T-helper 2 cell treated with Interferon-gamma antibody and Interleukin-4, amounts not matched to agents 5 μg/mL and 100 μg/mL, for 36 hours (primary cell): ENCODE measurements at regions not wholly inside any gene's neighbourhood (a gene's known extent, or its start where the extent isn't known, plus 50 kb on each side); places are given as distances from the start of the nearest gene placed in this dataset.
"Not testable (repeated sequence)": the region's sequence is repeated elsewhere in the genome, so short reads cannot be mapped to it uniquely, and the experiment has no call there.

Experiments used
- DNase-seq: peaks from one replicate; pipeline ENCODE4 v3.0.0; 2021; ENCODE audit warnings: low spot score
- H3K27ac Mint-ChIP-seq: one replicate; pipeline ENCODE4 v1.8.0; 2021; ENCODE audit warnings: mild to moderate bottlenecking, mixed read lengths
- H3K27me3 Mint-ChIP-seq: one replicate; pipeline ENCODE4 v1.8.0; 2021; ENCODE audit warnings: low read depth, mixed read lengths
- H3K36me3 Mint-ChIP-seq: one replicate; pipeline ENCODE4 v1.8.0; 2021; ENCODE audit warnings: low read depth, mixed read lengths
- H3K4me1 Mint-ChIP-seq: one replicate; pipeline ENCODE4 v1.8.0; 2021; ENCODE audit warnings: low read depth, mixed read lengths
- H3K4me3 Mint-ChIP-seq: one replicate; pipeline ENCODE4 v1.8.0; 2022; ENCODE audit warnings: mild to moderate bottlenecking, moderate library complexity, mixed read lengths
- H3K9me3 Mint-ChIP-seq: one replicate; pipeline ENCODE4 v1.8.0; 2021; ENCODE audit warnings: mixed read lengths

DNA sequence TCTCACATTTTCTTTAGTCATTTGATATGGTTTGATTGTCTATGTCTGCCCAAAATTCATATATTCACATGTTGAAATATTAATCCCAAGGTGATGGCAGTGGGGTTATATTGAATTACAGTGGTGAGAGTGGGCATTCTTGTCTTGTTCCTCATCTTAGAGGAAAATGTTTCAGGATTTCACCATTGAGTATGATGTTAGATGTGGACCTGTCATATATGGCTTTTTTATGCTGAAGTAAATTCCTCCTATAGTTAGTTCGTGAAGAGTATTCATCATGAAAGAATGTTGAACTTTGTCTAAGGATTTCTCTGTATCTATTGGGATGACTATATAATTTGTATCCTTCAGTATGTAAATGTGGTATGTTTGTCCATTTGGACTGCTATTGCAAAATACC, 512.3 kb upstream of the EPHA5 start:
- Mint-ChIP-seq H3K4me3 (no peak overlapping the region), H3K9me3 (peaks cover 9% of the 10 kb centered on the region), H3K36me3 (no peaks in the 10 kb centered on the region), H3K27me3 (no peaks in the 10 kb centered on the region), H3K27ac (no peak overlapping the region), H3K4me1 (no peaks in the 10 kb centered on the region)
- DNase-seq: no peak

DNA sequence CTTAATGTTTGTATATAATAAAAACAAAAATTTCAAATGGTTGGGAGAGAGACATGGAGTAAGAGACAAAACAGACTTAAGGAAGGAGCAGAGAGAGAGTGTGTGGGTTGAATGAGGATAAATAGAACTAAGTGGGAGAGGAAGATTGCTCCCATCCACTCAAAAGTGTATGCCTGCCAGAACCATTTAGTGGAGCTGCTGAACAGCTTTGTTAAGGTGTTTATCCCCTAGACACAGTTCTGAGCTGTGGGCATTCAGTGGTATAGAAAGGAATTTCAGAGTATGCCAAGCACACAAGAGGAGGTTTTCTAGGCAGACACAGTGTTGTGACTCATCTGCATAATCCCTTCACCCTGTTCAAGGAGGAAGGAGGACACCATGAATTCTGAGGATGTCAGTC, 508.6 kb upstream of the EPHA5 start:
- no peaks in the 10 kb centered on the region for H3K4me1 Mint-ChIP-seq
- H3K27me3 Mint-ChIP-seq: no peaks in the 10 kb centered on the region
- peaks cover 16% of the 10 kb centered on the region for H3K9me3 Mint-ChIP-seq
- no peak overlapping the region for H3K27ac Mint-ChIP-seq
- no peak for DNase-seq
- H3K36me3 Mint-ChIP-seq: no peaks in the 10 kb centered on the region
- H3K4me3 Mint-ChIP-seq: no peak overlapping the region

DNA sequence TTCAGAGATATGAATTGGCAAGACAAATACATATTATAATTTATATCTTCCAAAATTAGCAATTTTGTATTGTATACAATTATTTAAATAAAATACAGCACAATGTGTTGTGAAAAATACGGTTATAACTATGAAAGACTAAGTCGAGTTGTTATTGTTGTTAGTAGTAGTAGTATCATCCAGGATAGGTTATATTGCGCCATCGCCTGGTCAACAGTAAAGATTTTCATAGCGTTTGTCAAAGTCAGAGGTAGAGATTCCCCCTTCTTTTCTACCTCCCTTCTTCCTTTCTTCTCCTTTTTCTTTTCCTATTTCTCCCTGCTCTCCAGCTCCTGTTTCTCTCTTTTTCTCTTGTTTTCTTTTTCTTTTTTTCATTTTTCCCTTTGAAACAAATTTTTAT, 499.1 kb upstream of the EPHA5 start:
- no peak overlapping the region for H3K27ac Mint-ChIP-seq
- DNase-seq: no peak
- no peaks in the 10 kb centered on the region for H3K4me1 Mint-ChIP-seq
- H3K4me3 Mint-ChIP-seq: no peak overlapping the region
- peaks cover 14% of the 10 kb centered on the region for H3K9me3 Mint-ChIP-seq
- H3K36me3 Mint-ChIP-seq: no peaks in the 10 kb centered on the region
- no peaks in the 10 kb centered on the region for H3K27me3 Mint-ChIP-seq

DNA sequence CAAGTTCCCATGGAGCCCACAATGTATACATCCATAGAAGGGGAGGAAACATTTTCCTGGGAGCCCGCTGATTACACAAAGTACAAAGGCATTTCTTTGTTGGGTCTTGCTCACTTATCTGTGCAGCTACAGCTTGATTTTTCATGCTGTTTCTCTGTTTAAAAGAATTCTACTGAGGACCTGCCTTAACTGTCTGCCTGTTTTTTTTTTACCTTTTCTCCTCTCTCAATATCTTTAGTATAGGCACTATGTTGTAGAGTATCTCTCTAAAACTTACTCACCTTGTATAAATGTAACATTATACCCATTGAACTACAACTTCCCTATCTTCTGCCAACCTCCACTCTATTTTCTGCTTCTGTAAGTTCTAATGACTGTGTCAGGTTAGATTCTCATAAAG, 494.6 kb upstream of the EPHA5 start:
- Mint-ChIP-seq H3K36me3 (no peaks in the 10 kb centered on the region), H3K27ac (no peak overlapping the region), H3K9me3 (peaks cover 31% of the 10 kb centered on the region), H3K4me1 (no peaks in the 10 kb centered on the region), H3K27me3 (no peaks in the 10 kb centered on the region), H3K4me3 (no peak overlapping the region)
- DNase-seq: no peak

DNA sequence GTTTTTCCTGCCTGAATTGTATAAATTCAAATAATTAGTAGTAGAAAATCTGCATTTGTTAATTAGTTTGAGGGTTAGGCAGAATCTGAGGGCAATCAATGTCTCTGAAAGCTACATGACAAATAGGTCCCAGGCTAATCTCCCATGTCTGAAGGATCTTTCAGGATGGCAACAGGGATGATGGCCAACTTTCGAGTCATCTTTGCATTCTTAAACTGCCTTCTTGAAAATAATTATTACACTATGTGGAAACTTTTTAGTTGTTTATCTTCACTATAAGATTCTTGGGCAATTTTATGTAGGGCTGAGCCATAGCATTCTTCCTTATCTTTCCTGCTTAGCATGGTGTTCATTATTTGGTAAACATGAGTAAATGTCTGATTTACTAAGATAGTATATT, 490.3 kb upstream of the EPHA5 start:
- no peaks in the 10 kb centered on the region for H3K27me3 Mint-ChIP-seq
- no peaks in the 10 kb centered on the region for H3K36me3 Mint-ChIP-seq
- H3K4me3 Mint-ChIP-seq: no peak overlapping the region
- H3K4me1 Mint-ChIP-seq: no peaks in the 10 kb centered on the region
- no peak for DNase-seq
- H3K9me3 Mint-ChIP-seq: peaks cover 40% of the 10 kb centered on the region
- no peak overlapping the region for H3K27ac Mint-ChIP-seq

DNA sequence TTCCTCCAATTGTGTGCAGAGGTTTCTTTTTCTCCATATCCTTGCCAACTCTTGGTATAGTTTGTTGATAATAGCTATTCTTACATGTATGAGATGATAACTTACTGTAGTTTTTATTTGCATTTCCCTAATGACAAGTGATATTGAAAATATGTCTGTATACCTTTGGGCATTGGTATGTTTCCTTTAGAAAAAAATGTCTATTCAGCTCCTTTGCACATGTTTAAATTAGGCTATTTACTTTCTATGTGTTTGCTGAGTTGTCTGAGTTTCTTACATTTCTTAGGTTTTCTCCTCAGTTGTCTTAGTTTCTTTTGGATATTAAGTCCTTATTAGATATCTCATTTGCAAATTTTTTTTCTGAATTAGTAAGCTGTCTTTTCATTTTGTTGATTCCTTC, 487.3 kb upstream of the EPHA5 start:
- Mint-ChIP-seq H3K4me1 (no peaks in the 10 kb centered on the region), H3K36me3 (no peaks in the 10 kb centered on the region), H3K27me3 (no peaks in the 10 kb centered on the region), H3K9me3 (peaks cover 34% of the 10 kb centered on the region), H3K27ac (no peak overlapping the region), H3K4me3 (no peak overlapping the region)
- DNase-seq: no peak

DNA sequence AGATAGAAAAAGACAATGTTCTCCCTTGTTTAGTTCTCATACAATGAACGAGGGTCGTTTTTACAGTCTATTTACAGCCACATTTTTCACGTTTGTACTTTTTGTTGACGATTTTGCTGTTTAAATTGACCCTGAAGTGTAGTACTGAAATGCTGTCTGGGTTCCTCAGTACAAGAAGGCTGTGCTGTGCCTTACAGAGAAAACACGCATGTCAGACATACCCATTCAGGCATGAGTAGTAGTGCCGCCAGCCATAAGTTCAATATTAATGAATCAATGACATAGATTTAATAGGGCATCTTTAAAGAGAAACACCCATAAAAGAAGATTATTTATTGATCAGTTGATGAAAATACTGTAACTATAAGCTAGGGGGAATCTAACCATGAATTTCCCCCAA, 459.8 kb upstream of the EPHA5 start:
- no peaks in the 10 kb centered on the region for H3K36me3 Mint-ChIP-seq
- no peaks in the 10 kb centered on the region for H3K27me3 Mint-ChIP-seq
- H3K27ac Mint-ChIP-seq: no peak overlapping the region
- peaks cover 14% of the 10 kb centered on the region for H3K9me3 Mint-ChIP-seq
- H3K4me3 Mint-ChIP-seq: no peak overlapping the region
- DNase-seq: no peak
- no peaks in the 10 kb centered on the region for H3K4me1 Mint-ChIP-seq

DNA sequence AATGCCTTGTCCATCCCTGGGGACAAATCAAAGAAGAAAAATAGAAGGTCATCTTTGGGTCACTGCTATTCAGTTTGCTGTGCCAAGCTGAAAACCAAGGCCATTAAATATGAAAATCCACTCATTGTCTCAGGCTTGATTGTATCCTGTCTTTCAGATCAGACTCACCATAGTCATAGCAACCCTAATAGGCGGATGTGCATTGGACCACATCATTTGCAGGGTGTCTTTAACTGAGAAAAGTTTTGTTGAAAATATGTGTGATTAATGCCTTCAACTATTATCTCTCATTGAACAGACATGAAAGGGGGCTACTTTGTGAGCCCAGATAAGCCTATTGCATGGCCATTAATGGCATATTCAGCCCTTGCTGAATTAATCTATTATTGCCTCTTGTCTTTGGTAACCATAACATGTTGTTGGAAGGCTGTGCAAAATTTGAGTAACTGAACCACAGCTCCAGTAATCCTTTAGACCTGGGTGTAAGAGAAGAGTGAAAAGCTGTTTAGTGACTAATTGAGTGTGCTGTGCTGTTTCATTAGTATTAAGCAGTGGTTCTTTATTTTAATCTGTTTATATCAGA, 453.6 kb upstream of the EPHA5 start:
- Mint-ChIP-seq H3K4me1 (no peaks in the 10 kb centered on the region), H3K27me3 (no peaks in the 10 kb centered on the region)

DNA sequence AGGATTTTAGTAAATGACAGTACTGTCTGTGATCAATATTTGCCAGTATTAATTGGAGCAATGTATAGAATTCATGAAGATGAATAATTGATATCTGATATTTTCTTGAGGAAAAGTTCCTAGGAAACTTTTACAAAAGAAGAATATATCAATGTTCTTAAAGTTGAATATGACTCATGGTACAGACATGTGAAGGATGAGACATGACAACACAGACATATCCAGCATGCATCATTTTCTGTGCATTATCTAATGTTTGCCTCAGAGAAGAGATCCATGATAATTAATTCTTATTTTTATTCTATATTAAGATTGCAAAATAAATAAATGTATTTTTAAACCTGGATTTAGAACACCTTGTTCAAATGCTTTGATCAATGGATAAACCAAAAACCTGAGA, 452.9 kb upstream of the EPHA5 start:
- no peaks in the 10 kb centered on the region for H3K36me3 Mint-ChIP-seq
- no peak overlapping the region for H3K27ac Mint-ChIP-seq
- DNase-seq: no peak
- H3K27me3 Mint-ChIP-seq: no peaks in the 10 kb centered on the region
- no peaks in the 10 kb centered on the region for H3K4me1 Mint-ChIP-seq
- peaks cover 23% of the 10 kb centered on the region for H3K9me3 Mint-ChIP-seq
- no peak overlapping the region for H3K4me3 Mint-ChIP-seq

More for the DNA sequence above, 453.6 kb upstream of the EPHA5 start:
- Mint-ChIP-seq H3K4me3 (no peak overlapping the region), H3K36me3 (no peaks in the 10 kb centered on the region), H3K9me3 (peaks cover 20% of the 10 kb centered on the region), H3K27ac (no peak overlapping the region)
- no peak for DNase-seq

DNA sequence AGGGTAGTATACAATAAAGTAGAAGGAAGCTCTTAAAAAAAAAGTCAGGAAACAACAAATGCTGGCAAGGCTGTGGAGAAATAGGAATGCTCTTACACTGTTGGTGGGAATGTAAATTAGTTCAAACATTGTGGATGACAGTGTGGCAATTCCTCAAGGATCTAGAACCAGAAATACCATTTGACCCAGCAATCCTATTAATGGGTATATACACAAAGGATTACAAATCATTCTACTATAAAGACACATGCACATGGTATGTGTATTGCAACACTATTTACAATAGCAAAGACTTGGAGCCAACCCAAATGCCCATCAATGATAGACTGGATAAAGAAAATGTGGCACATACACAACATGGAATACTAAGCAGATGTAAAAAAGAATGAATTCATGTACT, 444.9 kb upstream of the EPHA5 start:
- peaks cover 32% of the 10 kb centered on the region for H3K9me3 Mint-ChIP-seq
- DNase-seq, H3K4me3 Mint-ChIP-seq, H3K27me3 Mint-ChIP-seq, H3K4me1 Mint-ChIP-seq, H3K27ac Mint-ChIP-seq, H3K36me3 Mint-ChIP-seq: not testable (repeated sequence)

DNA sequence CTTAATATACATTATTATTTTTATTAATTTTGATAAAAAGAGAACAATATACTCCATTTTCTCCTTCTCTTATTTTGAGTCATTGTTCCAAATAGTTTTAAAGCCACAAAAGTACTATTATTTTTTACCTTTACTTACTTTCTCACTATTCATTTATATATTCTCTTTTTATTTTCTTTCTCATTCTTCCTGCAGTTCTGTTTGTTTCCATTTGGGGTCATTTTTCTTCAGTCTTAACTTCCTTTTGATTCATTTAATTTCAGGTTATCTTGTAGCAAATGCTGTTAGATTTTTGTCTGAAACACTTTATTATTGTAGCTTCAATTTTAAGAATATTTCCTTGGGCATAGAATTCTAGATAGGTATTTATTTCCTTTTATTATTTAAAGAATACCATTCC, 438.6 kb upstream of the EPHA5 start:
- DNase-seq: no peak
- Mint-ChIP-seq H3K27me3 (no peaks in the 10 kb centered on the region), H3K36me3 (no peaks in the 10 kb centered on the region), H3K27ac (no peak overlapping the region), H3K9me3 (peaks cover 26% of the 10 kb centered on the region), H3K4me3 (no peak overlapping the region), H3K4me1 (no peaks in the 10 kb centered on the region)

DNA sequence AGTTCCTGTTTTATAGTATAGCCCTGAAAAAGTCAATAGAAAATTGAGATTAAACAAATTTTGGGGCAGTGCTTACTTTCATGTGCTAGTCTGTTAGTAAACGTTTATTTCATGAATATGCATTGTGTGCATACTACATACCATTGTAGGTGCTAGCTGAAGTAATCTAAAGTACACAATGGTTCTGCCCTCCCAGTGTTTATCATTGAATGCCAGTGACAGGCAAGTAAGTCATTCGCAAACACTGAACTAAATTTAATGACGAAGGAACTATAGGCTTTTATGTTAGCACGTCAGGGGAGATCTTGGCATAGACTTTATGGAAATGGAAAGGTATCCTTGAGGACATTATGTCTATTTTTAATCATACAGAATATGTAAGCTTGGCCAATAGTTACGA, 426.9 kb upstream of the EPHA5 start:
- Mint-ChIP-seq H3K27ac (no peak overlapping the region), H3K4me3 (no peak overlapping the region), H3K36me3 (no peaks in the 10 kb centered on the region), H3K27me3 (no peaks in the 10 kb centered on the region), H3K4me1 (no peaks in the 10 kb centered on the region), H3K9me3 (peaks cover 29% of the 10 kb centered on the region)
- no peak for DNase-seq

DNA sequence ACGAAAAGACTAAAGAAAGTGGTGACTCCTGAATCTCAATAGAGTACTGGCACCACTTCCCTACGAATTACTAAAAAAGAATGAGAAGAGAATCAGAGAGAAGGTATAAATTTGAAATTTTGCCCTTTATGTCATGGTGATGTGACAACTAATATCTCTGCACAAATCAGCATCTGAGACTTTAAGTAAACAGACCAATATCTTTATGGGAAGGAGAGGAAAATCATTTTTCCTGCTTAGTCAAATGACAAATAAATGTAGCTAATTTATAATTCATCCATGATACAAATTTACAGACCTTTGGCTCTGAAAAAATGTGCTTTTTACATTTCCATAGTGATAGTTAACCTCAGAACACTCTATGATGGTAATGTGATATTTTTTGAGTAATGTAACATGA, 424.8 kb upstream of the EPHA5 start:
- H3K27me3 Mint-ChIP-seq: no peaks in the 10 kb centered on the region
- H3K4me1 Mint-ChIP-seq: no peaks in the 10 kb centered on the region
- no peak for DNase-seq
- H3K27ac Mint-ChIP-seq: no peak overlapping the region
- H3K4me3 Mint-ChIP-seq: no peak overlapping the region
- peaks cover 32% of the 10 kb centered on the region for H3K9me3 Mint-ChIP-seq
- no peaks in the 10 kb centered on the region for H3K36me3 Mint-ChIP-seq

DNA sequence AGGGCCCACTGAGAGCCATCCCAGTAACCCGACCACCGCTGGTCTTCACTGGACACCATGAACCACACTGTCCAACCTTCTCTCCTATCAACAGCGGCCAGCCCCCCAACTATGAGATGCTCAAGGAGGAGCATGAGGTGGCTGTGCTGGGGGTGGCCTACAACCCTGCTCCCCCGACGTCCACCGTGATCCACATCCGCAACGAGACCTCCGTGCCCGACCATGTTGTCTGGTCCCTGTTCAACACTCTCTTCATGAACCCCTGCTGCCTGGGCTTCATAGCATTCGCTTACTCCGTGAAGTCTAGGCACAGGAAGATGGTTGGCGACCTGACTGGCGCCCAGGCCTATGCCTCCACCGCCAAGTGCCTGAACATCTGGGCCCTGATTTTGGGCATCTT, 423.8 kb upstream of the EPHA5 start:
- DNase-seq: no peak
- no peak overlapping the region for H3K4me3 Mint-ChIP-seq
- no peaks in the 10 kb centered on the region for H3K36me3 Mint-ChIP-seq
- H3K27me3 Mint-ChIP-seq: no peaks in the 10 kb centered on the region
- no peaks in the 10 kb centered on the region for H3K4me1 Mint-ChIP-seq
- no peak overlapping the region for H3K27ac Mint-ChIP-seq
- peaks cover 32% of the 10 kb centered on the region for H3K9me3 Mint-ChIP-seq

DNA sequence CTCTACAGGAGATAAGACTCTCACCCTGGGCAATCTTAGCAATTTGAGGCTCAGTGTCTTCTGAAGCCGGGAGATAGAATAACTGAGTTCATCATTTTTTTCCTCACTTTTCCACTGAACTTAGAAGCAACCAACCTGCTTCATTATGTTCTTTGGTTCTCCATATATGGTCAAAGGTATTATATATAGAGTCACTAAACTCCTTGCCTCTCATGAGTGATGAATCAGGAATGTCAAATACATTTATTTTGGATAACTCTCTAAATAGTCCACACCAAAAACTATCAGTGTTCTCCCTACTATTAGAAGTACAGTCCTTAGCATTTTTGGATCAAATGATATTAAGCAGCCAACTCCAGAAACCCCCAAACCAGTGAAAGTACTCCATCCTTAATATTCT, 421.5 kb upstream of the EPHA5 start:
- H3K27me3 Mint-ChIP-seq: no peaks in the 10 kb centered on the region
- no peak overlapping the region for H3K4me3 Mint-ChIP-seq
- peaks cover 40% of the 10 kb centered on the region for H3K9me3 Mint-ChIP-seq
- no peak for DNase-seq
- no peaks in the 10 kb centered on the region for H3K36me3 Mint-ChIP-seq
- no peaks in the 10 kb centered on the region for H3K4me1 Mint-ChIP-seq
- no peak overlapping the region for H3K27ac Mint-ChIP-seq
